Thyroid gland (tissue), 4 donors: ENCODE measurements at regions not wholly inside any gene's neighbourhood (a gene's known extent, or its start where the extent isn't known, plus 50 kb on each side); places are given as distances from the start of the nearest gene placed in this dataset.

ENCODE experiments used
- CTCF ChIP-seq, 6 experiments: fragments of 200-600 bp in 3 of 6; fragments of 450-650 bp in 3 of 6; sonication (generic) in 3 of 6; IDR thresholded peaks; one replicate each; pipeline ENCODE4 v1.5.1; 2016 to 2019; ENCODE audit warnings: antibody characterized with exemption in 6 of 6, mild to moderate bottlenecking in 2 of 6, inconsistent platforms in 1 of 6, moderate library complexity in 1 of 6
- POLR2A ChIP-seq, 2 donors: fragments of 450-650 bp; IDR thresholded peaks; one replicate each; pipeline ENCODE4 v1.6.1; 2017; ENCODE audit warnings: antibody characterized with exemption in 2 of 2, mild to moderate bottlenecking in 2 of 2, moderate library complexity in 1 of 2

DNA sequence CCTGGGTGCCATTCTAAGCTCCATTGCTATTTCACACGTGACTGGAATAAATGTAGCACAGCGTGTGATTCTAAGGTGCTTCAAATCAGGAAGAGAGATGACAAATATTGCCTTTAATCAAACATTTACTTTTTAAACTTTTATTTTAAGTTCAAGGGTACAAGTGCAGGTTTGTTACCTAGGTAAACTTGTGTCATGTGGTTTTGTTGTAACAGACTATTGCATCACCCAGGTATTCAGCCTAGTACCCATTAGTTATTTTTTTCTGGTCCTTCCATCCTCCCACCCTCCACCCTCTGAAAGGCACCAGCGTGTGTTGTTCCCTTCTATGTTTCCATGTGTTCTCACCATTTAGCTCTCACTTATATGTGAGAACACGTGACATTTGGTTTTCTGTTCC lies 510.8 kb downstream of the PLOD2 start:
- TF ChIP-seq CTCF (IDR thresholded peaks at IDR 0.05): no peak
- no peak for TF ChIP-seq POLR2A (IDR thresholded peaks at IDR 0.05)
